ENCODE measurements at regions not wholly inside any gene's neighbourhood (a gene's known extent, or its start where the extent isn't known, plus 50 kb on each side); places are given as distances from the start of the nearest gene placed in this dataset.
A peak's percentile ranks its signal among the peaks of the same experiment; 100 is the strongest.

GRCh38 chr13:109899748-109900147 lies 113.4 kb upstream of the IRS2 start:
- Mint-ChIP-seq H3K4me3 (no peak overlapping the region), H3K36me3 (ENCODE audit: low read depth) (peaks cover 5% of the 10 kb centered on the region; the same call in 2 of the 3 replicates), H3K4me1 (peaks cover 12% of the 10 kb centered on the region; the same call in 2 of the 3 replicates), H3K27ac (no peak overlapping the region), H3K27me3 (ENCODE audit: insufficient read depth, low read depth, poor library complexity) (peaks cover 5% of the 10 kb centered on the region), H3K9me3 (peaks cover 3% of the 10 kb centered on the region; the same call in 1 of the 3 replicates)
- Histone ChIP-seq H3K27me3 (ENCODE audit: insufficient read depth) (no peaks in the 10 kb centered on the region), H3K36me3 (ENCODE audit: insufficient read depth) (no peaks in the 10 kb centered on the region), H4K20me1 (replicated peaks; ENCODE audit: insufficient read depth) (no peaks in the 10 kb centered on the region), H3K4me2 (peak overlapping the region; percentile 74), H2AFZ (peak overlapping the region; percentile 89; the same call in 1 of the 2 replicates), H3K9me2 (ENCODE audit: insufficient read depth) (0 out of 2 replicates have a peak, but pooled peaks cover 6% of the 10 kb centered on the region), H3K4me1 (ENCODE audit: insufficient read depth) (peaks cover 12% of the 10 kb centered on the region; the same call in 1 of the 2 replicates), H3K4me3 (peak overlapping the region; percentile 47; the same call in 1 of the 2 replicates), H3K27ac (ENCODE audit: low read depth) (no peak overlapping the region), H3F3A (replicated peaks; ENCODE audit: low read depth) (no peaks in the 10 kb centered on the region), H3K79me2 (replicated peaks; ENCODE audit: insufficient read depth) (no peaks in the 10 kb centered on the region)
- DNase-seq (ENCODE audit: low spot score) (no peak), ATAC-seq (no peak)
- TF ChIP-seq CREB1 (CRISPR knock-in tag; IDR thresholded peaks at IDR 0.05; ENCODE audit: low read depth) (no peak), ZNF114 (CRISPR knock-in tag; IDR thresholded peaks at IDR 0.05) (no peak), EZH2phosphoT487 (IDR thresholded peaks at IDR 0.05; ENCODE audit: unreplicated experiment) (no peak), ETS1 (IDR thresholded peaks at IDR 0.05) (no peak), JUNB (IDR thresholded peaks at IDR 0.05; ENCODE audit: unreplicated experiment) (no peak), STAT1 (IDR thresholded peaks at IDR 0.05; ENCODE audit: unreplicated experiment) (no peak), CTCF (conservative IDR thresholded peaks at IDR 0.05; ENCODE audit: low read depth in 2 of 2) (no peak), EZH2 (IDR thresholded peaks at IDR 0.05; ENCODE audit: low read depth, unreplicated experiment) (no peak), ZNF462 (CRISPR knock-in tag; IDR thresholded peaks at IDR 0.05) (no peak), NANOG (IDR thresholded peaks at IDR 0.05; ENCODE audit: borderline replicate concordance) (no peak), ZNF331 (CRISPR knock-in tag; IDR thresholded peaks at IDR 0.05; ENCODE audit: low read depth) (no peak), POLR2AphosphoS5 (IDR thresholded peaks at IDR 0.05; ENCODE audit: low read depth) (no peak)
- TF ChIP-seq, protein P1, sequence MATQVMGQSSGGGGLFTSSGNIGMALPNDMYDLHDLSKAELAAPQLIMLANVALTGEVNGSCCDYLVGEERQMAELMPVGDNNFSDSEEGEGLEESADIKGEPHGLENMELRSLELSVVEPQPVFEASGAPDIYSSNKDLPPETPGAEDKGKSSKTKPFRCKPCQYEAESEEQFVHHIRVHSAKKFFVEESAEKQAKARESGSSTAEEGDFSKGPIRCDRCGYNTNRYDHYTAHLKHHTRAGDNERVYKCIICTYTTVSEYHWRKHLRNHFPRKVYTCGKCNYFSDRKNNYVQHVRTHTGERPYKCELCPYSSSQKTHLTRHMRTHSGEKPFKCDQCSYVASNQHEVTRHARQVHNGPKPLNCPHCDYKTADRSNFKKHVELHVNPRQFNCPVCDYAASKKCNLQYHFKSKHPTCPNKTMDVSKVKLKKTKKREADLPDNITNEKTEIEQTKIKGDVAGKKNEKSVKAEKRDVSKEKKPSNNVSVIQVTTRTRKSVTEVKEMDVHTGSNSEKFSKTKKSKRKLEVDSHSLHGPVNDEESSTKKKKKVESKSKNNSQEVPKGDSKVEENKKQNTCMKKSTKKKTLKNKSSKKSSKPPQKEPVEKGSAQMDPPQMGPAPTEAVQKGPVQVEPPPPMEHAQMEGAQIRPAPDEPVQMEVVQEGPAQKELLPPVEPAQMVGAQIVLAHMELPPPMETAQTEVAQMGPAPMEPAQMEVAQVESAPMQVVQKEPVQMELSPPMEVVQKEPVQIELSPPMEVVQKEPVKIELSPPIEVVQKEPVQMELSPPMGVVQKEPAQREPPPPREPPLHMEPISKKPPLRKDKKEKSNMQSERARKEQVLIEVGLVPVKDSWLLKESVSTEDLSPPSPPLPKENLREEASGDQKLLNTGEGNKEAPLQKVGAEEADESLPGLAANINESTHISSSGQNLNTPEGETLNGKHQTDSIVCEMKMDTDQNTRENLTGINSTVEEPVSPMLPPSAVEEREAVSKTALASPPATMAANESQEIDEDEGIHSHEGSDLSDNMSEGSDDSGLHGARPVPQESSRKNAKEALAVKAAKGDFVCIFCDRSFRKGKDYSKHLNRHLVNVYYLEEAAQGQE (IDR thresholded peaks at IDR 0.05; ENCODE audit: unreplicated experiment): no peak
